GM12878 (cell line): ENCODE measurements at regions not wholly inside any gene's neighbourhood (a gene's known extent, or its start where the extent isn't known, plus 50 kb on each side); places are given as distances from the start of the nearest gene placed in this dataset.

Experiments
- ATAC-seq: fragments of 200-7000 bp; cut with Tn5 transposase; 3 replicates; pipeline ENCODE4 v1.9.1; 2020; ENCODE audit warnings: mild to moderate bottlenecking, moderate library complexity
- BruUV-seq: library from RNA; stranded (reverse); fragments of 400-500 nt; replicated peaks from 2 replicates; lab custom pipeline; 2021; lab: Mats Ljungman, UMichigan
- CTCF ChIA-PET: fragments of 300-600 bp; sonication (Branson Sonifier 250); formaldehyde crosslinking; extraction: SDS; loops from one replicate; lab custom pipeline; 2021; ENCODE audit warnings: inconsistent platforms; lab: Yijun Ruan, JAX
- POLR2A ChIA-PET: fragments of 350-600 bp; formaldehyde crosslinking; extraction: SDS; loops from one replicate; lab custom pipeline; 2021; ENCODE audit warnings: inconsistent platforms; lab: Charles Lee
- RAD21 ChIA-PET: fragments of 300-600 bp; sonication (Branson Sonifier 250); formaldehyde crosslinking; loops from one replicate; lab custom pipeline; 2023; ENCODE audit warnings: antibody characterized with exemption; ENCODE audit not compliant: unreplicated experiment; lab: Charles Lee
- SMC1A ChIA-PET: fragments of 300-600 bp; sonication (Branson Sonifier 250); formaldehyde crosslinking; loops from one replicate; lab custom pipeline; 2023; ENCODE audit not compliant: unreplicated experiment, uncharacterized antibody; lab: Charles Lee
- DNase-seq: peaks from one replicate; pipeline ENCODE4 v3.0.0-alpha.2; 2011; ENCODE audit warnings: low read depth, low spot score
- FAIRE-seq: peaks from 3 replicates; lab custom pipeline; 2011; peaks lifted over from hg19 to GRCh38; lab: Jason Lieb, UNC
- H2AFZ ChIP-seq: 2 replicates; pipeline ENCODE4 v1.6.0; 2011; ENCODE audit warnings: low read depth, low read length, control low read depth; ENCODE audit not compliant: control insufficient read depth
- H3K27ac ChIP-seq: 2 replicates; pipeline ENCODE4 v1.5.1; 2011; ENCODE audit warnings: control low read depth; ENCODE audit not compliant: control insufficient read depth, insufficient read depth
- H3K27me3 ChIP-seq, 2 experiments: replicated peaks in 1 of 2; 2 replicates each; pipeline versions ENCODE4 v1.6.0 to v1.6.1; 2011; ENCODE audit warnings: low read length in 1 of 2; ENCODE audit not compliant: control insufficient read depth in 2 of 2, insufficient read depth in 2 of 2
- H3K36me3 ChIP-seq, 2 experiments: 2 replicates each; pipeline ENCODE4 v1.5.1; 2011; ENCODE audit warnings: low read length in 1 of 2; ENCODE audit not compliant: control insufficient read depth in 2 of 2, insufficient read depth in 2 of 2
- H3K4me1 ChIP-seq: 2 replicates; pipeline ENCODE4 v1.6.1; 2011; ENCODE audit warnings: mild to moderate bottlenecking, low read length, moderate library complexity, mixed read lengths; ENCODE audit not compliant: control insufficient read depth, insufficient read depth
- H3K4me2 ChIP-seq: 2 replicates; pipeline ENCODE4 v1.6.0; 2011; ENCODE audit warnings: control low read depth; ENCODE audit not compliant: control insufficient read depth, insufficient read depth
- H3K4me3 ChIP-seq: fragments of 200-600 bp; sonication (generic); 2 replicates; pipeline ENCODE4 v1.5.1; 2016
- H3K79me2 ChIP-seq: 2 replicates; pipeline ENCODE4 v1.6.0; 2011; ENCODE audit warnings: low read length; ENCODE audit not compliant: control insufficient read depth, insufficient read depth
- H3K9ac ChIP-seq: 2 replicates; pipeline ENCODE4 v1.8.0; 2011; ENCODE audit warnings: low read length, control low read depth, mixed read lengths; ENCODE audit not compliant: control insufficient read depth, insufficient read depth
- H3K9me3 ChIP-seq: replicated peaks from 3 replicates; pipeline ENCODE4 v1.5.1; 2011; ENCODE audit warnings: mild to moderate bottlenecking, low read length; ENCODE audit not compliant: control insufficient read depth, insufficient read depth
- H4K20me1 ChIP-seq: 2 replicates; pipeline ENCODE4 v1.6.0; 2011; ENCODE audit not compliant: control insufficient read depth, insufficient read depth
- BHLHE40 ChIP-seq, 2 experiments: fragments of 450-650 bp in 1 of 2; IDR thresholded peaks; 2 replicates each; pipeline ENCODE4 v1.6.1; 2011 to 2017; ENCODE audit warnings: low read depth in 2 of 2, borderline replicate concordance in 1 of 2, improper control_type of control experiment in 1 of 2, low read length in 1 of 2, mild to moderate bottlenecking in 1 of 2
- BMI1 ChIP-seq: fragments of 450-650 bp; IDR thresholded peaks from 2 replicates; pipeline ENCODE4 v1.6.1; 2016; ENCODE audit warnings: mild to moderate bottlenecking, moderate library complexity, borderline replicate concordance
- CHD2 ChIP-seq: IDR thresholded peaks from 2 replicates; pipeline ENCODE4 v1.6.1; 2011; ENCODE audit warnings: low read depth, low read length, improper control_type of control experiment, borderline replicate concordance
- HCFC1 ChIP-seq: fragments of 150-350 bp; IDR thresholded peaks from 2 replicates; pipeline ENCODE4 v1.6.1; 2014; ENCODE audit warnings: low read length
- MXI1 ChIP-seq: fragments of 150-350 bp; IDR thresholded peaks from 2 replicates; pipeline ENCODE4 v1.6.1; 2011; ENCODE audit warnings: low read depth, mild to moderate bottlenecking, inconsistent platforms, low read length, improper control_type of control experiment
- NR2F1 ChIP-seq: fragments of 450-650 bp; conservative IDR thresholded peaks from 2 replicates; pipeline ENCODE4 v1.6.1; 2017; ENCODE audit warnings: mild to moderate bottlenecking
- PML ChIP-seq: IDR thresholded peaks from 2 replicates; pipeline ENCODE4 v1.6.1; 2012; ENCODE audit warnings: low read length, inconsistent platforms
- RAD21 ChIP-seq: IDR thresholded peaks from 2 replicates; pipeline ENCODE4 v1.6.1; 2011; ENCODE audit warnings: mild to moderate bottlenecking, low read depth, low read length, moderate library complexity; ENCODE audit not compliant: insufficient read depth
- SREBF1 ChIP-seq: IDR thresholded peaks from 2 replicates; pipeline ENCODE4 v1.6.1; 2012; ENCODE audit warnings: mild to moderate bottlenecking, low read length
- SUZ12 ChIP-seq: fragments of 200-600 bp; sonication (generic); IDR thresholded peaks from one replicate; pipeline ENCODE4 v1.6.1; 2018; ENCODE audit warnings: antibody characterized with exemption, mild to moderate bottlenecking; ENCODE audit not compliant: unreplicated experiment
- TCF12 ChIP-seq: IDR thresholded peaks from 2 replicates; pipeline ENCODE4 v1.6.1; 2011; ENCODE audit warnings: low read depth, mild to moderate bottlenecking, low read length
- ZBTB4 ChIP-seq: fragments of 450-650 bp; formaldehyde crosslinking; IDR thresholded peaks from 2 replicates; pipeline ENCODE4 v1.4.0; 2022; ENCODE audit warnings: mild to moderate bottlenecking, moderate library complexity
- ZNF622 ChIP-seq: fragments of 450-650 bp; IDR thresholded peaks from 2 replicates; pipeline ENCODE4 v1.6.1; 2017; ENCODE audit warnings: mild to moderate bottlenecking, inconsistent platforms
- WGBS: methylation state at CpG from one replicate; pipeline ENCODE4 v1.1.6; 2016; ENCODE audit warnings: low lambda C conversion rate; ENCODE audit not compliant: insufficient replicate concordance, insufficient coverage; ENCODE audit errors: missing lambda C conversion rate; 5-methylcytosine and 5-hydroxymethylcytosine counted together
- in situ Hi-C: fragments of 300-500 bp; cut with MboI; formaldehyde crosslinking; loops from 9 replicates; pipeline ENCODE4 v1.14.3; 2018; ENCODE audit warnings: mixed read lengths
- intact Hi-C: fragments of 100-400 bp; cut with micrococcal nuclease; formaldehyde crosslinking; loops from one replicate; pipeline ENCODE4 v1.14.2; 2022; ENCODE audit not compliant: unreplicated experiment

DNA sequence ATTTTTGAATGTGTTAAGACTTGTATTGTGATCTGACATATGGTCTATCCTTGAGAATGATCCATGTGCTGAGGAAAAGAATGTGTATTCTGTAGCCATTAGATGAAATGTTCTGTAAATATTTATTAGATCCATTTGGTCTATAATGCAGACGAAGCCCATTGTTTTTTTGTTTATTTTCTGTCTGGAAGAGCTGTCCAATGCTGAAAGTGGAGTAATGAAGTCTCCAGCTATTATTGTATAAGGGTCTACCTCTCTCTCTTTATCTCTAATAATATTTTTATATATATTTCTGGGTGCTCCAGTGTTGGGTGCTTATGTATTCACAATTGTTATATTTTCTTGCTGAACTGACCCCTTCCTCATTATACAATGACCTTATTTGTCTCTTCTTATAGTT lies 250.6 kb upstream of the GADL1 start:
- Histone ChIP-seq H3K27ac (no peak overlapping the region), H3K4me2 (no peak overlapping the region), H3K9me3 (peaks cover 2% of the 10 kb centered on the region; the same call in 1 of the 3 replicates), H3K4me1 (no peaks in the 10 kb centered on the region), H3K27me3 (no peaks in the 10 kb centered on the region), H2AFZ (no peak overlapping the region), H3K4me3 (no peak overlapping the region), H3K36me3 (no peaks in the 10 kb centered on the region), H3K79me2 (no peaks in the 10 kb centered on the region), H4K20me1 (no peaks in the 10 kb centered on the region), H3K9ac (no peak overlapping the region)
- RAD21 ChIA-PET = no interaction called here
- no peak for FAIRE-seq
- SMC1A ChIA-PET = no interaction called here
- intact Hi-C loops (no loop called here), in situ Hi-C loops (no loop called here)
- no peak for ATAC-seq
- CTCF ChIA-PET = no interaction called here
- BruUV-seq = no TSS peak
- POLR2A ChIA-PET = no interaction called here
- TF ChIP-seq TCF12 = no peak
- TF ChIP-seq NR2F1 = no peak
- TF ChIP-seq SREBF1 = no peak
- TF ChIP-seq HCFC1 = no peak
- TF ChIP-seq BMI1 = no peak
- no peak for TF ChIP-seq PML
- TF ChIP-seq BHLHE40 (IDR thresholded peaks at IDR 0.05; ENCODE audit: borderline replicate concordance in 1 of 2, low read depth in 2 of 2, low read length in 1 of 2) = no peak
- no peak for TF ChIP-seq ZNF622
- no peak for TF ChIP-seq SUZ12
- no peak for TF ChIP-seq RAD21
- TF ChIP-seq MXI1 = no peak
- no peak for TF ChIP-seq ZBTB4 (CRISPR knock-in tag)
- TF ChIP-seq CHD2 = no peak
- 0% methylated on average over 1 of the region's 1 CpG for WGBS
- DNase-seq = no peak
